HG03196 (cell line): ENCODE measurements at regions not wholly inside any gene's neighbourhood (a gene's known extent, or its start where the extent isn't known, plus 50 kb on each side); places are given as distances from the start of the nearest gene placed in this dataset.
"Not testable (repeated sequence)": the region's sequence is repeated elsewhere in the genome, so short reads cannot be mapped to it uniquely, and the experiment has no call there.

ENCODE experiments used
- ATAC-seq: cut with Tn5 transposase; IDR thresholded peaks from one replicate; pipeline ENCODE4 v1.9.1; 2021; ENCODE audit not compliant: unreplicated experiment

GRCh38 chr6:80942911-80943310 lies 809.6 kb downstream of the TENT5A start:
- no peak for ATAC-seq

GRCh38 chr6:80940976-80941375 lies 811.5 kb downstream of the TENT5A start:
- no peak for ATAC-seq

GRCh38 chr6:80940571-80940970 lies 811.9 kb downstream of the TENT5A start:
- no peak for ATAC-seq

- no peak for ATAC-seq
Observed at GRCh38 chr6:80939898-80940297, 812.6 kb downstream of the TENT5A start.

- ATAC-seq, result no peak
Observed at GRCh38 chr6:80939480-80939879, 813.0 kb downstream of the TENT5A start.

GRCh38 chr6:80938131-80938530 lies 814.4 kb downstream of the TENT5A start:
- no peak for ATAC-seq

- no peak for ATAC-seq
Observed at GRCh38 chr6:80932359-80932758, 820.1 kb downstream of the TENT5A start.

- ATAC-seq, result no peak
Observed at GRCh38 chr6:80930376-80930775, 822.1 kb downstream of the TENT5A start.

- ATAC-seq, result no peak
Observed at GRCh38 chr6:80923816-80924215, 817.3 kb downstream of the BCKDHB start.

GRCh38 chr6:80922916-80923455 lies 816.5 kb downstream of the BCKDHB start:
- ATAC-seq, result no peak

- no peak for ATAC-seq
Observed at GRCh38 chr6:80921861-80922460, 815.5 kb downstream of the BCKDHB start.

GRCh38 chr6:80907831-80908230 lies 801.4 kb downstream of the BCKDHB start:
- ATAC-seq, result no peak

- no peak for ATAC-seq
Observed at GRCh38 chr6:80903711-80904110, 797.2 kb downstream of the BCKDHB start.

GRCh38 chr6:80886475-80886874 lies 780.0 kb downstream of the BCKDHB start:
- peak; percentile 91 for ATAC-seq

GRCh38 chr6:80872951-80873308 lies 766.5 kb downstream of the BCKDHB start:
- ATAC-seq, result no peak

GRCh38 chr6:80872199-80872950 lies 765.9 kb downstream of the BCKDHB start:
- no peak for ATAC-seq

GRCh38 chr6:80862756-80863155 lies 756.3 kb downstream of the BCKDHB start:
- ATAC-seq, result no peak

- ATAC-seq, result no peak
Observed at GRCh38 chr6:80860107-80860506, 753.6 kb downstream of the BCKDHB start.

GRCh38 chr6:80847973-80848372 lies 741.5 kb downstream of the BCKDHB start:
- not testable (repeated sequence) for ATAC-seq

GRCh38 chr6:80832337-80832736 lies 725.9 kb downstream of the BCKDHB start:
- ATAC-seq, result no peak

GRCh38 chr6:80793411-80793810 lies 686.9 kb downstream of the BCKDHB start:
- ATAC-seq, result no peak

- ATAC-seq, result no peak
Observed at GRCh38 chr6:80792151-80792550, 685.7 kb downstream of the BCKDHB start.
